OCI-LY1 (cell line): ENCODE measurements at regions not wholly inside any gene's neighbourhood (a gene's known extent, or its start where the extent isn't known, plus 50 kb on each side); places are given as distances from the start of the nearest gene placed in this dataset.

Experiments
- CTCF ChIP-seq: fragments of 200-600 bp; sonication (generic), shearing (Covaris generic); IDR thresholded peaks from 2 replicates; pipeline ENCODE4 v1.5.1; 2017; ENCODE audit warnings: mild to moderate bottlenecking, antibody characterized with exemption, low read length, moderate library complexity, mixed read lengths
- EZH2 ChIP-seq: fragments of 200-600 bp; sonication (generic), shearing (Covaris generic); IDR thresholded peaks from 2 replicates; pipeline ENCODE4 v1.8.0; 2017; ENCODE audit warnings: borderline replicate concordance, mixed run types, mild to moderate bottlenecking, antibody characterized with exemption, low read length, moderate library complexity, mixed read lengths

DNA sequence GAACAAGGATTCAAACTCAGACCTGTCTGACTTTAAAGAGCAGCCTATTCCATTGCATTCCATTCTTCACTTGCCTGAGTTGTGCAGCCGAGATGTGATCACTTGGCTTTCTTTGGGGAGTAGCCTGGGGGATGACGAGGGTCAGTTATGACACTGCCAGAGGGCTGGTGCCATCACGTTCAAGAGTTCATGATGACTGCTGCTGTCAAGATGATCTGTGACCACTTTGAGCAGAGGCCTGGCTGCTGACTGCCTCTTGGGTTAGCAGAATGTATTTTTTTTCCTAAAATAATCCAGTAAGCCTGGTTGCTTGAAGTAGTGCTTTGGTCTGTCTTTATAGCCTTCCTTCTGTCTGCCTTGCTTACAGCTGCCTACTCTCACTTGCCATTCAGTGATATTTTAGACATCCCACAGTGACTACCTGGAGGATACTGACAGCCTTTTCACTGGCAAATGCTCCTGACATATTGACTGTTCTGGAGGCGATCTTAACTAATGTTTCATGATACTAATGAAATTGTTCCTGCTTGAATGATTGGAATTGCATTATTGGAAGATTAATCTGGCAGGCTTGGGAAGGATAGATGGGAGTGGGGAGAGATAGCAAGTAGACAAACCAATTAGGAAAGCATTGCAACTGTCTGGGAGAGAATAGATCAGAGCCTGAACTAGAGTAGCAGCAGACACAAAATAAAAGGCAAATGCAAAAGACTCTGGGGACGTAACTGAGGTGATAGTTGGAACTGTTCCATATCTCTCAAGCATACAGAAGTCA, 221.6 kb upstream of the LCORL start:
- TF ChIP-seq CTCF (no peak), EZH2 (no peak)
